ENCODE measurements at regions not wholly inside any gene's neighbourhood (a gene's known extent, or its start where the extent isn't known, plus 50 kb on each side); places are given as distances from the start of the nearest gene placed in this dataset.

DNA sequence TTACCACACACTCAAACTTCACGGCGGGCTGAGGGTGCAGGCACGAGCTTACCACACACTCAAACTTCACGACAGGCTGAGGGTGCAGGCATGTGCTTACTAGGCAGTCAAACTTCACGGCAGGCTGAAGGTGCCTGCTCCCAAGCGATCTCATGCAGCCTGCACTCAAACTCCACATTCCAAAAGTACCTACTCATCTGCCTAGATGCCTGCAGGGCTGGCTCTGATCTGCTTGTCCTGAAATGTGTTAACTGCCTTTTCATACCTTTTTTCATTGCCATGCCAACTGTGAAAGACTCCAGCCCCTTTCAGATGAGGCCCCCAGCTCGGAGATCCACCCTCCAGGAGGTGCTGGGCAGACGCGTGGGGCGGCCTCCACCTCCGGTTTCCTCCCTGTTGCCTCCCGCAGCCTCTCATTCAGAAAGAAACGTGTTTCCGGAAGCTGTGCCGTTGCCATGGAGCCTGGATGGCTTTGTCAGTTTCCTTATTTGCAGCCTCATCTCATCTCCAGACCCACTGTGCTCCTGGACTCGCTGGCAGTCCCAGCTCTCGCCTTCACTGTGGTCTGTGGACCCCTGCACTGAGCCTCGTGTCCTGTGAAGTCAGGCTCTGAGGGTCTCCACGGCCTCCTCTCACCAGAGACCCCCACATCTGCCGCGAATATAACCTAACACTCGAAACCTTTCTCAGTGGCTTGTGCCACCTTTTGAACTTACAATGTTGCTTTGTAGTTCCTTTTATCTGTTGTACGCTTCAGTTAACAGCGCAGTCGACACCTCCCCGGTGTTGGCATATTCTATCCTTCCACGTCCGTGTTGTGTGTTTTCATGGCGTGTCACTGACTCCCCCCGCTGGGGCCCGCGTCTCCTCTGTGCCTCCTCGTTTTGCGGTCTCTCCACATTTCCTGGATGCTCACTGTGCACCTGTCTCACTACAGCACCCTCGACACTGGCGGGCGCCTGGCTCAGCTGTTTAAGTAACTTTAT is 106.1 kb upstream of the ALKAL2 start:
- no peak overlapping the region for H3K4me2 ChIP-seq (ENCODE audit: insufficient read depth in 1 of 2, low read depth in 2 of 2, low read length in 2 of 2)
- 0 out of 4 replicates have a peak, but pooled peaks cover 0 to 3% of the 10 kb centered on the region in 2 experiments for H3K9me3 ChIP-seq (ENCODE audit: insufficient read depth in 2 of 2, low read depth in 1 of 2, low read length in 1 of 2)
- H3K79me1 ChIP-seq (ENCODE audit: low read depth, low read length) = no peaks in the 10 kb centered on the region
- no peak overlapping the region for H2BK20ac ChIP-seq (ENCODE audit: low read length)
- H2BK12ac ChIP-seq (ENCODE audit: low read depth, low read length) = 0 out of 2 replicates have a peak overlapping the region, but pooled peaks have one; percentile 17
- no peaks in the 10 kb centered on the region for H3K23me2 ChIP-seq (ENCODE audit: low read depth, low read length)
- no peak overlapping the region for H2BK5ac ChIP-seq (ENCODE audit: low read depth, low read length)
- no peak overlapping the region for H3K56ac ChIP-seq (replicated peaks; ENCODE audit: insufficient read length, low read depth, low read length)
- H4K20me1 ChIP-seq (replicated peaks in 1 of 2; ENCODE audit: control insufficient read depth in 1 of 2, insufficient read depth in 2 of 2, low read length in 2 of 2) = peaks cover 0 to 1% of the 10 kb centered on the region in 2 experiments
- no peak overlapping the region for H3K14ac ChIP-seq (ENCODE audit: insufficient read length)
- H3K23ac ChIP-seq (ENCODE audit: insufficient read length) = no peak overlapping the region
- H3K4me3 ChIP-seq (ENCODE audit: extremely low read depth in 1 of 4, insufficient read depth in 2 of 4, low read depth in 3 of 4, low read length in 4 of 4) = no peak overlapping the region
- DNase-seq (ENCODE audit: low read depth in 1 of 2, low spot score in 2 of 2) (peak in 1 of 2 experiments; percentile 47), FAIRE-seq (no peak)
- no peak overlapping the region for H4K8ac ChIP-seq (ENCODE audit: extremely low read depth, insufficient read depth, low read length)
- CTCF ChIA-PET (ENCODE audit: partially characterized antibody) = interaction anchor here (0.6 to 1.4 kb wide), 2 partner anchors 63 to 201 kb away, joined by 3 to 4 read pairs; no protein-coding TSS in a partner anchor
- no peak overlapping the region for H3K9ac ChIP-seq (replicated peaks in 1 of 4; ENCODE audit: extremely low read depth in 1 of 4, low read depth in 3 of 4, low read length in 3 of 4)
- H3K18ac ChIP-seq (ENCODE audit: extremely low read depth, low read length) = no peak overlapping the region
- no peaks in the 10 kb centered on the region for H3K27me3 ChIP-seq (replicated peaks in 1 of 4; ENCODE audit: control insufficient read depth in 3 of 4, extremely low read depth in 1 of 4, insufficient read depth in 3 of 4, low read length in 3 of 4)
- no peak overlapping the region for H2BK15ac ChIP-seq (ENCODE audit: low read length)
- H2AFZ ChIP-seq (ENCODE audit: low read length) = no peak overlapping the region; the same call in 1 of the 2 replicates
- no peak overlapping the region for H4K91ac ChIP-seq (replicated peaks; ENCODE audit: insufficient read length, low read length)
- H2BK120ac ChIP-seq (replicated peaks; ENCODE audit: low read depth, low read length) = no peak overlapping the region
- H3K36me3 ChIP-seq (ENCODE audit: control insufficient read depth in 2 of 4, insufficient read depth in 4 of 4, low read length in 3 of 4) = no peaks in the 10 kb centered on the region
- no peak overlapping the region for H3K4ac ChIP-seq (replicated peaks; ENCODE audit: insufficient read length, low read depth, low read length)
- WGBS, 2 experiments (ENCODE audit: extremely low coverage in 1 of 2, insufficient coverage in 1 of 2, insufficient read length in 1 of 2, insufficient replicate concordance in 2 of 2, low coverage in 1 of 2, low lambda C conversion rate in 2 of 2, missing lambda C conversion rate in 1 of 2) = 86% methylated on average over 37 of the region's 37 CpGs; no CpG with 5 or more reads in 1 of the 2 experiments
- H2AK5ac ChIP-seq (ENCODE audit: low read depth, low read length) = no peak overlapping the region
- POLR2A ChIA-PET (ENCODE audit: partially characterized antibody) = no interaction called here
- no peak overlapping the region for H3K27ac ChIP-seq (ENCODE audit: low read depth, low read length)
- no peaks in the 10 kb centered on the region for H3K79me2 ChIP-seq (ENCODE audit: control insufficient read depth in 1 of 2, insufficient read depth in 2 of 2, low read length in 2 of 2)
- H4K5ac ChIP-seq (ENCODE audit: insufficient read length, low read depth, low read length) = no peak overlapping the region
- no peaks in the 10 kb centered on the region; a peak in 1 of 7 replicates for H3K4me1 ChIP-seq (replicated peaks in 1 of 4; ENCODE audit: control insufficient read depth in 3 of 4, insufficient read depth in 4 of 4, low read length in 3 of 4)
- TF ChIP-seq RXRA (IDR thresholded peaks at IDR 0.05; ENCODE audit: insufficient read depth, low read depth, low read length) (no peak), ASH2L (IDR thresholded peaks at IDR 0.05; ENCODE audit: low read length) (no peak), CHD2 (IDR thresholded peaks at IDR 0.05; ENCODE audit: low read length) (no peak), SIX5 (IDR thresholded peaks at IDR 0.05; ENCODE audit: low read depth, low read length) (no peak), CREB1 (IDR thresholded peaks at IDR 0.05) (no peak), SP1 (IDR thresholded peaks at IDR 0.05; ENCODE audit: low read depth, low read length) (no peak), EP300 (IDR thresholded peaks at IDR 0.05; ENCODE audit: borderline replicate concordance in 1 of 2, low read depth in 2 of 2, low read length in 2 of 2) (no peak), MAX (IDR thresholded peaks at IDR 0.05) (no peak), PHF8 (conservative IDR thresholded peaks at IDR 0.05; ENCODE audit: low read depth, low read length) (no peak), SIN3A (conservative IDR thresholded peaks at IDR 0.05 in 1 of 2, IDR thresholded peaks at IDR 0.05 in 1 of 2; ENCODE audit: low read depth in 1 of 2, low read length in 2 of 2) (no peak), POLR2AphosphoS5 (IDR thresholded peaks at IDR 0.05; ENCODE audit: low read depth, low read length) (no peak), KDM4A (IDR thresholded peaks at IDR 0.05; ENCODE audit: low read depth, low read length, severe bottlenecking) (no peak)
